ENCODE measurements at regions not wholly inside any gene's neighbourhood (a gene's known extent, or its start where the extent isn't known, plus 50 kb on each side); places are given as distances from the start of the nearest gene placed in this dataset.

DNA sequence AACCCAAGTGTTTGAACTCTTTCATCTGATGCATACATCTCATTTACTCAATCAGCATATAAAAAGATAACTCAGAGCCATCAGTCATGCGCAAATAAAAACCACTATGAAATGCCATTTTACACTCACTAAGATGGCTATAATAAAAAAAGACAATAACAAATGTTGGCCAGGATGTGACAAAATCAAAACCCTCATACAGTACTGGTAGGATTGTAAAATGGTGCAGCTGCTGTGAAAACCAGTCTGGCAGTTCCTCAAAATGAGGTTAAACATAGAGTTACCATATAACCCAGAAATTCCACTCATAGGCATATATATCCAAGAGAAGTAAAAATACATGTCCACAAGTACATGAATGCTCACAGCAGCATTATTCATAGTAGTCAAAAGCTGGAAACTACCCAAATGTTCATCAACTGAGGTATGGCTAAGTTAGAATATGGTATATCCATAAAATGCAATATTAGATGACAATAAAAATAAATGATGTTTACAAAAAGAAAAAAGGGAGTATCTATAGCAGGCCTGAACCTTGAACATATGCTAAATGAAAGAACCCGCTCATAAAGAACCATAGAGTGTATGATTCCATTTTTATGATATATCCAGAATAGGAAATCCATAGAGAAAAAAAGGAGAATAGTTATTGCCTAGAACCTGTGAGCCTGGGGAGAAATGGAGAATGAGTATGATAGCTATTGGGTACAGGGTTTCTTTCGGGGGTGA is 265.1 kb downstream of the SIPA1L2 start:
- no peak overlapping the region for H3K4me3 ChIP-seq (ENCODE audit: low read depth, low read length)

GRCh38 chr1:232363008-232363407 is 266.9 kb downstream of the SIPA1L2 start:
- TF ChIP-seq CTCF (IDR thresholded peaks at IDR 0.05; ENCODE audit: low read depth, low read length), result no peak
- H3K4me3 ChIP-seq (ENCODE audit: low read depth, low read length), result no peak overlapping the region

More for the DNA sequence above, 265.1 kb downstream of the SIPA1L2 start:
- TF ChIP-seq CTCF (IDR thresholded peaks at IDR 0.05; ENCODE audit: low read depth, low read length), result no peak

GRCh38 chr1:232357416-232357815 is 272.5 kb downstream of the SIPA1L2 start:
- H3K4me3 ChIP-seq (ENCODE audit: low read depth, low read length), result no peak overlapping the region
- TF ChIP-seq CTCF (IDR thresholded peaks at IDR 0.05; ENCODE audit: low read depth, low read length), result no peak

GRCh38 chr1:232355162-232356006 is 274.5 kb downstream of the SIPA1L2 start:
- H3K4me3 ChIP-seq (ENCODE audit: low read depth, low read length), result no peak overlapping the region
- TF ChIP-seq CTCF (IDR thresholded peaks at IDR 0.05; ENCODE audit: low read depth, low read length), result no peak

GRCh38 chr1:232353001-232353400 is 276.9 kb downstream of the SIPA1L2 start:
- TF ChIP-seq CTCF (IDR thresholded peaks at IDR 0.05; ENCODE audit: low read depth, low read length), result no peak
- no peak overlapping the region for H3K4me3 ChIP-seq (ENCODE audit: low read depth, low read length)

DNA sequence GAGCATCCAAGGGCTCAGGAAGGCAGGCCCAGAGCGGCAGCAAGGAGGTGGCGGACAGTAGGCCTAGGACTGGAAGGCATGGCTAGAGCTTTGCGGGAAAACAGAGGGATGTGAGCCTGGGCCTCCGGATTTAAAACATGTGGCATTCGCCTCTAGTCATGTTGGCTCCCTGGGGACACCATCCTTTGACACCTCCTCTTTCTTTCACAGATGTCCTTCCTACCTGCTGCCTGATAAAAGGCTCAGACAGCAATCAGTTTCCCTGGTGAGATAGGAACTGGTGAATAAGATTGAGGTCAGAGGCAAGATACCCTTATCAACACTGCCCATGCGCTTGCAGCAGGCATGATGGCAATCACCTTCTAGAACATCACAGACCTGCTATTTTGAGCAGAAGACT is 277.6 kb downstream of the SIPA1L2 start:
- no peak for TF ChIP-seq CTCF (IDR thresholded peaks at IDR 0.05; ENCODE audit: low read depth, low read length)
- no peak overlapping the region for H3K4me3 ChIP-seq (ENCODE audit: low read depth, low read length)

- H3K4me3 ChIP-seq (ENCODE audit: low read depth, low read length), result no peak overlapping the region
- no peak for TF ChIP-seq CTCF (IDR thresholded peaks at IDR 0.05; ENCODE audit: low read depth, low read length)
Observed at GRCh38 chr1:232351335-232351734, 278.6 kb downstream of the SIPA1L2 start.

All from WI38 (cell line).